HepG2 (cell line): ENCODE measurements at regions not wholly inside any gene's neighbourhood (a gene's known extent, or its start where the extent isn't known, plus 50 kb on each side); places are given as distances from the start of the nearest gene placed in this dataset.

Experiments used
- EZH2 ChIP-seq: conservative IDR thresholded peaks from 2 replicates; pipeline ENCODE4 v1.6.1; 2012; ENCODE audit warnings: mild to moderate bottlenecking, low read depth, low read length, moderate library complexity
- GPN1 ChIP-seq: sonication (generic); formaldehyde crosslinking; IDR thresholded peaks from 2 replicates; pipeline ENCODE4 v1.5.1; 2020; ENCODE audit warnings: missing genetic modification reagents, borderline replicate concordance
- NFATC3 ChIP-seq: sonication (generic); formaldehyde crosslinking; IDR thresholded peaks from 2 replicates; pipeline ENCODE4 v1.5.1; 2020; ENCODE audit warnings: mild to moderate bottlenecking, missing genetic modification reagents
- PRPF4 ChIP-seq: fragments of 200-400 bp; formaldehyde crosslinking; IDR thresholded peaks from 2 replicates; pipeline ENCODE4 v1.6.1; 2016; ENCODE audit warnings: low read length, low read depth; ENCODE audit not compliant: poor library complexity, severe bottlenecking
- RNF2 ChIP-seq: fragments of 450-650 bp; conservative IDR thresholded peaks from 2 replicates; pipeline ENCODE4 v1.6.1; 2016; ENCODE audit warnings: low read depth
- SMC3 ChIP-seq: IDR thresholded peaks from 2 replicates; pipeline ENCODE4 v1.6.1; 2011; ENCODE audit warnings: low read length, improper control_type of control experiment
- ZNF350 ChIP-seq: sonication (generic); formaldehyde crosslinking; IDR thresholded peaks from 2 replicates; pipeline ENCODE4 v1.4.0; 2020; ENCODE audit warnings: mild to moderate bottlenecking, low read depth, missing genetic modification reagents, borderline replicate concordance
- ZSCAN20 ChIP-seq: sonication (generic); formaldehyde crosslinking; IDR thresholded peaks from 2 replicates; pipeline ENCODE4 v1.4.0; 2020; ENCODE audit warnings: missing genetic modification reagents, mild to moderate bottlenecking, borderline replicate concordance
- TF ChIP-seq, protein P1 (sequence below): sonication (generic); formaldehyde crosslinking; IDR thresholded peaks from 2 replicates; pipeline ENCODE4 v1.5.0; 2020; ENCODE audit warnings: mild to moderate bottlenecking, missing genetic modification reagents, moderate library complexity
- TF ChIP-seq, protein P2 (sequence below): sonication (generic); formaldehyde crosslinking; IDR thresholded peaks from 2 replicates; pipeline ENCODE4 v1.4.0; 2020; ENCODE audit warnings: missing genetic modification reagents, borderline replicate concordance

GRCh38 chr3:194049394-194049793 lies 86.6 kb upstream of the HES1 start:
- TF ChIP-seq NFATC3 (no peak), ZSCAN20 (CRISPR knock-in tag) (no peak), RNF2 (no peak), SMC3 (no peak), GPN1 (CRISPR knock-in tag) (no peak), PRPF4 (no peak), ZNF350 (CRISPR knock-in tag) (no peak), EZH2 (no peak)
- TF ChIP-seq, protein P1, sequence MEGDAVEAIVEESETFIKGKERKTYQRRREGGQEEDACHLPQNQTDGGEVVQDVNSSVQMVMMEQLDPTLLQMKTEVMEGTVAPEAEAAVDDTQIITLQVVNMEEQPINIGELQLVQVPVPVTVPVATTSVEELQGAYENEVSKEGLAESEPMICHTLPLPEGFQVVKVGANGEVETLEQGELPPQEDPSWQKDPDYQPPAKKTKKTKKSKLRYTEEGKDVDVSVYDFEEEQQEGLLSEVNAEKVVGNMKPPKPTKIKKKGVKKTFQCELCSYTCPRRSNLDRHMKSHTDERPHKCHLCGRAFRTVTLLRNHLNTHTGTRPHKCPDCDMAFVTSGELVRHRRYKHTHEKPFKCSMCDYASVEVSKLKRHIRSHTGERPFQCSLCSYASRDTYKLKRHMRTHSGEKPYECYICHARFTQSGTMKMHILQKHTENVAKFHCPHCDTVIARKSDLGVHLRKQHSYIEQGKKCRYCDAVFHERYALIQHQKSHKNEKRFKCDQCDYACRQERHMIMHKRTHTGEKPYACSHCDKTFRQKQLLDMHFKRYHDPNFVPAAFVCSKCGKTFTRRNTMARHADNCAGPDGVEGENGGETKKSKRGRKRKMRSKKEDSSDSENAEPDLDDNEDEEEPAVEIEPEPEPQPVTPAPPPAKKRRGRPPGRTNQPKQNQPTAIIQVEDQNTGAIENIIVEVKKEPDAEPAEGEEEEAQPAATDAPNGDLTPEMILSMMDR (CRISPR knock-in tag), result no peak
- TF ChIP-seq, protein P2, sequence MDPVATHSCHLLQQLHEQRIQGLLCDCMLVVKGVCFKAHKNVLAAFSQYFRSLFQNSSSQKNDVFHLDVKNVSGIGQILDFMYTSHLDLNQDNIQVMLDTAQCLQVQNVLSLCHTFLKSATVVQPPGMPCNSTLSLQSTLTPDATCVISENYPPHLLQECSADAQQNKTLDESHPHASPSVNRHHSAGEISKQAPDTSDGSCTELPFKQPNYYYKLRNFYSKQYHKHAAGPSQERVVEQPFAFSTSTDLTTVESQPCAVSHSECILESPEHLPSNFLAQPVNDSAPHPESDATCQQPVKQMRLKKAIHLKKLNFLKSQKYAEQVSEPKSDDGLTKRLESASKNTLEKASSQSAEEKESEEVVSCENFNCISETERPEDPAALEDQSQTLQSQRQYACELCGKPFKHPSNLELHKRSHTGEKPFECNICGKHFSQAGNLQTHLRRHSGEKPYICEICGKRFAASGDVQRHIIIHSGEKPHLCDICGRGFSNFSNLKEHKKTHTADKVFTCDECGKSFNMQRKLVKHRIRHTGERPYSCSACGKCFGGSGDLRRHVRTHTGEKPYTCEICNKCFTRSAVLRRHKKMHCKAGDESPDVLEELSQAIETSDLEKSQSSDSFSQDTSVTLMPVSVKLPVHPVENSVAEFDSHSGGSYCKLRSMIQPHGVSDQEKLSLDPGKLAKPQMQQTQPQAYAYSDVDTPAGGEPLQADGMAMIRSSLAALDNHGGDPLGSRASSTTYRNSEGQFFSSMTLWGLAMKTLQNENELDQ (CRISPR knock-in tag), result no peak
